HG02588 (cell line): ENCODE measurements at regions not wholly inside any gene's neighbourhood (a gene's known extent, or its start where the extent isn't known, plus 50 kb on each side); places are given as distances from the start of the nearest gene placed in this dataset.
A peak's percentile ranks its signal among the peaks of the same experiment; 100 is the strongest.

ENCODE experiments used
- ATAC-seq: cut with Tn5 transposase; IDR thresholded peaks from one replicate; pipeline ENCODE4 v1.9.1; 2021; ENCODE audit warnings: mild to moderate bottlenecking, moderate library complexity; ENCODE audit not compliant: unreplicated experiment

DNA sequence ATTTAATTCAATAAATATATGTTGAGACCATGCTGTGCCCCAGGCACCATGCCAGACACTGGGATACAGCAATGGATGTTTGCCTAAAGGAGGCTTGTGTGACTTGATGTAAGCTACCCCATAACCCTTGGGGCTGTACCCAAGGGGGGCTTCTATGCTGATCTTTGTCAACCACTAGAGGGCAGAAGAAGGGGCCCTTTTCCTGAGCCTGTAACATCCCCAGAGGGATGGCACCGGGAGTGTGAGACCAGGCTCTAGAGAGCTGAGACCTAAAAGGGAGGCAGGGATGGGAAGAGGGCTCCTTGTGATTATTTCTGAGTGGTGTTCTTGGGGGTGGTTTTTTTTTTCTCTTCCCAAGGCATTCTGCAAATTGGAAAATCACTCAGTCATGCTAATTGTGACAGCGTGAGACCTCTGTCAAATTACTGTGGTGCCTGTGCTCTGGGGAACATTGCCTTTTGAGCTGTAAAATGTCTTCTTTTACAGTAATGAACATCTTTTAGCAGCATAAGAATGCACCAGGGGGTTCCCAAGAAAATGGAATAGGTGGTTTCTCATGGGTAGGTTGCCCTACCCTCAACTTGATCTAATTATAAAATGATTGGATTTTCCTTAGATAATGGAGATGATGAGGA lies 138.7 kb upstream of the SLC24A3 start:
- no peak for ATAC-seq

DNA sequence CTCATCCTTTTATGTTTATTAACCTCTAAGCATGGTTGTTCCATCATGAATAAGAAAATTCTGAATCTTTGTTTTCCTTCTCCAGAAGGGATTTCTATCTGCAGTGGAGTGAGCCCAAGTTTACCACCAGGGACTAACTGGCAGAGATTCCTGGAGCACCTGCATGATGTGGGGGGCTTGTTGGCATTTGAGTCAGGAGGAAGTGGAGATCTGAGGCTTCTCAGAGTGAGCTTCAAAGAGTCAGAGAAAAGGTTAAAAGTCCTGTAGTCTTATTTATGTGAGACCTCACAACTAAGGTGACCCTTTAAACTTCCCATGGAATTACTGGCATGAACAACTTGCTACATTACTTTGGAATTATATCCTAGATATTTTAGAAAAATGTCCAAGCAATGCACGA lies 138.1 kb upstream of the SLC24A3 start:
- no peak for ATAC-seq

DNA sequence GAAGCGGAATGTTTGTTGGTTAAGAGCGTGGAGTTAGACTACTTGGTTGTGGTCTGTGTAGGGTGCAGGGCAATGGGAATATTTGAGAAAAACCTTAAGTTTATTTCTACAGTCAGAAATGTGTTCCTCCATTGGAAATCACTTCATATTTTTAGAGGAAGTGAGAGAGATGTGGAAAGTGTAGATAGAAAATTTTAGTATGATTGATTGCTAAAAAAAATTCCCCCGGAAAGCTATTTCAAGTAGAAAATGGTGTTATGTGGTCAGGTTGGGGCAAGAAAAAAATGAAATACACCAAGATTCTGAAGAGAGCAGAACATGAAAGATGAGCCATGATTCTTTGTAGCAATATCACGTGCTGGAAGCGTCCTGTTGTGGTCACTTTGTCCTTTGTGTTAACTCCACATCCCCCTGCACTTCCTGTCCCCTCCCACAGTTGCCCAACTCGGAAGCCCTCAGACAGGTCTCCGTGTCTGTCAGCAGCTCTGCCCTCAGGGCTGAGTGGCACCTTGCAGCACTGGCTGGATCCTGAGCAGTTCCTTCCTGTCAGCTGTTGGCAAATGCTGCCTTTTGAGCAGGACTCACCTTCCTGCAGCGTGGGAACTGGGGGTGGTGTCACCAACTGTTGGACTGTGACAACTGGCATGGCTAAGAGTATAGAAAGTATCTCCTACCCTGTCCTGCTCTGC lies 137.5 kb upstream of the SLC24A3 start:
- peak; percentile 39 for ATAC-seq

DNA sequence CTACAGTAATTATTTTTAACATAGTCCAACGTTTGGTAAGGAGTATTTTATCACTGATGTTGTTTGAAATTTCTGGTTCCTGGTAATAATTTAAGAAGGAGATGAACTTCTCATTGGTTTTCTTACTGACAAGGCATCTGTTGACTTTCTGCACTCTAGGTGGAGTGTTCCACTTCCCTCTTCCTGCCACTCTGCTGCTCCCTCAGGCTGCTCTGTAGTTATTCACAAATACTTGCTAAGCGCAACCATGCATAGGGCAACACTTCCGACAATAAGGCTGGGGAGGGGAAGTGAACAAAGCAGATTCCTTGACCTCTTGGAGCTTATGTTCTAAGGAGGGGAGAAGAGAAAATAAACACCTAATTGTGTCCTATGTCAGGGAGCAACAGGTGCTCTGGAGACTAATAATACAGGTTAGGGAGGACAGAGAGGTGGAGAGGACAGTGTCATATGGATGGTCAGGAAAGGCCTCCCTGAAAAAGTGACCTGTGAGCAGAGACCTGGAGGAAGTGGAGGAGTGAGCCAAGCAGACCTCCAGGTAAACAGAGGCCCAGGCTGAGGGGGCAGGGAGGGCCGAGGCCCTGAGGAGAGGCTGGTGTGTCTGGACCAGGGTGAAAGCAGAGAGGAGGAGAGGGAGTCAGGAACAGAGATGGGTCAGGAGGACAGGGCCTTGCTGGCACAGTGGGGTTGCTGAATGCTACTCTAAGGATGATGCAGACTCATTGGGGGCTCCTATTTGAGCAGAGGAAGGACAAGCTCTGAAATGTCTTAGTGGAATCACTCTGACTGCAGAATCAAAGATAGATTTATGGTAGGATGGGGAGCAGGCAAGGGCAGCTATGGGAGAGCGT lies 134.8 kb upstream of the SLC24A3 start:
- ATAC-seq: no peak

DNA sequence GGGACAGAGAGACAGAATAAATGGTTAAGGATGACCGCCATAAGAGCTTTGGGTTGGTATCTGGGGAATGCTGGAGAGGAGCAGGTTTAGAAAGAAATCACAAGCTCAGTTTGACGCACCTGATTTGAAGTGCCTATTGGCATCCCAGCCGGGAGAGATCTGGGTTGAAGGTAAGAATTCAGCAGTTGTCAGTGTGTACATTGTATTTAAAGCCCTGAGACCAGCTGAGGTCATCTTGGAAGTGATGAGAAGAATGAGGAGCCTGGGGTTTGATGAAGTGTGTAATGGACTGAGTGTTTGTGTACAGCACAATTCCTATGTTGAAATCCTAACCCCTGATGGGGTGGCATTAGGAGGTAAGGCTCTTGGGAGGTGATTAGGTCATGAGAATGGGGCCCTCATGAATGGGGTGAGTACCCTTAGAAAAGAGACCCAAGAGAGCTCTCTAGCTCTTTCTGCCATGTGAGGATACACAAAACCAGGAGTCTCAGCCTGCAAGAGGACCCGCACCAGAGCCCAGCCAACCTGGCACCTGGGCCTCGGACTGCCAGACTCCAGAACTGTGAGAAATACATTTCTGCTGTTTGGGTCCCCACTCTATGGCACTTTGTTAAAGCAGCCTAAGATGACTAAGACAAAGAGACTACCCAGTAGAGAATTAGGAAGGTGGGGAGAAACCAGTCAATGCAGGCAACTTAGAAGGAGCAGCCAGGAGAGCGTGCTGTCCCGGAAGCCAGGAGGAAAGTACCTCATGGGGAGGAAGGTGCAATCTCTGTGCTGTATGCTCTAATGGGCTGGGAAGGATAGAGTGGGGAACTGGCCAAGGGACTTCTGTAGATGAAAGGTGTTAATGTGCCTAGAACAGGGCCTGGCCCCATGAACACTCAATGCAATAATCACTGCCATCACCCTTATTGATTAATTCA lies 133.7 kb upstream of the SLC24A3 start:
- ATAC-seq: no peak

DNA sequence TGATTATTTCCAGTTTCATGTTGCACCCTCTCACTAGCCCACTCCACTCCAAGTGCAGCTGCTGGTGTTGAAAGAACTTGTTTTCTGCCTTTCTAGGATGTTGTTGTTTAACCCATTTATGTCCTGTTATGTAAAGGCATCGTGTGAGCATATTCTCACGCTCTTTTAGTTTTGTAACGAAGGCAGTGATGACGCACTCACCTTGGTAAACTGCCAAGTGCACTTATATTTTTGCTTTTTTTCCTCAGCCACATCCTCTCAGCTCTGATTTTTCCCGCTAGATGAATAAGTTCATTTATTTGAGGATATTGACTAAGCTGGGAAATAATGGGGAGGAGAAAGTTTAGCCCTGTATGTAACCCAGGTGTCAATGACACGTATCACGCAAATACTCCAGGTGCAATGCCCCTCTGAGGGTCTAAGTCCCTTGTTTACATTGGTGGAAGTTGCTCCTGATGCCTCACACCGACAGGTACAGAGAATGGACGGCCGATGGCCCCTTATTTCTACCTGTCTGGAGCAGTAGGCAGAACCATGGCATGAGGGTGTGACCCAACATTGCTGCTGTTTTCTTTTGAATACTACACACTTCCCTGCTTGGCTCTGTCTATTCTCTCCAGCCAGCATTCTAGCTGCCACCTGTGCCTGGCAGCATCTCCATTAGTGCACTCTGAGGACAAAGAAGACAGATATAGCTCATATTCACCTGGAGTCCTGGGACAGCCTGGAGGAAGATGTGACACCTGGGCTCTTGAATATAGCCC lies 132.7 kb upstream of the SLC24A3 start:
- no peak for ATAC-seq

DNA sequence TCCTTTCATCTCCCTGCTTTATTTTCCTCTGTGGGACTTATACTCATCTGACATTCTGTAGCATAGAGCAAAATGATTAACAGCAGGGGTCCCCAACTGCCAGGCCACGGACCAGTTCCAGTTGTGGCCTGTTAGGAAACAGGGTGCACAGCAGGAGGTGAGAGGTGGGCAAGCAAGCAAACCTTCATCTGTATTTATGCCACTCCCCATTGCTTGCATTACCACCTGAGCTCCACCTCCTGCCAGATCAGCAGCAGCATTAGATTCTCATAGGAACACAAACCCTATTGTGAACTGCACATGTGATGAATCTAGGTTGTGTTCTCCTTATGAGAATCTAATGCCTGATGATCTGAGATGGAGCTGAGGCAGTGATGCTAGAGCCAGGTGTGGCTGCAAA lies 130.5 kb upstream of the SLC24A3 start:
- no peak for ATAC-seq

DNA sequence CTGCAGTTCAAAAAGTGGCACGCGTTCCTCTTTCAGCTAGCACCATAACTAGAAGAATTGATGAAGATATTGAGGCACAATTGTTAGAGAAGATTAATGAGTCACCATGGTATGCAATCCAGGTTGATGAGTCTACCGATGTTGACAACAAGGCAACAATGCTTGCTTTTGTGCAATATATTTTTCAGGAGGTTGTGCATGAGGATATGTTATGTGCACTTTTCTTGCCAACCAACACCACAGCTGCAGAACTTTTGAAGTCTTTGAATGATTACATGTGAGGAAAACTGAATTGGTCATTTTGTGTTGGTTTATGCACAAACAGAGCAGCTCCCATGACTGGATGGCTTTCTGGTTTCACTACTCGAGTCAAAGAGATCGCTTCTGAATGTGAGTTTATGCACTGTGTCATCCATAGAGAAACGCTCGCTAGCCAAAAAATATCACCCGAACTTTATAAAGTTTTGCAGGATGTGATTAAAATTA lies 129.3 kb upstream of the SLC24A3 start:
- ATAC-seq: no peak

DNA sequence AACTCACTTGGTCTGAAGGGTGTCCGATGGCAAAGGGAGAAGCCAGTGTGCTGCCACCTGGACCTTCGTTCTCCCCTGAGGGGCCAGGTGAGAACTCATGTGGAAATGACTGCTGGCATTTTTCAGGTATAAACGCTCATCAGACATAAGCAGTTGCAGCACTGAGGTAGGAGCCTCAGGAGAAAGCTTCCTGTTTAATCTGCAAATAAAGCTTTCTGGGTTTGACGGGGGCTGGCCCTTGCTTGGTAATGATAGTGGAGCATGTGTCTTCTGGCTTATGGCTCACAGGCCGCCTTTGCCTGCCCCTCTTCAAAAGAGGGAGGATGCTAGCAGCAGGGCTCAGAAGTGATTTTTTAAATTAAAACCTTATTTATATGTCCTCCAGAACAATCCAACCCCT lies 122.1 kb upstream of the SLC24A3 start:
- no peak for ATAC-seq

DNA sequence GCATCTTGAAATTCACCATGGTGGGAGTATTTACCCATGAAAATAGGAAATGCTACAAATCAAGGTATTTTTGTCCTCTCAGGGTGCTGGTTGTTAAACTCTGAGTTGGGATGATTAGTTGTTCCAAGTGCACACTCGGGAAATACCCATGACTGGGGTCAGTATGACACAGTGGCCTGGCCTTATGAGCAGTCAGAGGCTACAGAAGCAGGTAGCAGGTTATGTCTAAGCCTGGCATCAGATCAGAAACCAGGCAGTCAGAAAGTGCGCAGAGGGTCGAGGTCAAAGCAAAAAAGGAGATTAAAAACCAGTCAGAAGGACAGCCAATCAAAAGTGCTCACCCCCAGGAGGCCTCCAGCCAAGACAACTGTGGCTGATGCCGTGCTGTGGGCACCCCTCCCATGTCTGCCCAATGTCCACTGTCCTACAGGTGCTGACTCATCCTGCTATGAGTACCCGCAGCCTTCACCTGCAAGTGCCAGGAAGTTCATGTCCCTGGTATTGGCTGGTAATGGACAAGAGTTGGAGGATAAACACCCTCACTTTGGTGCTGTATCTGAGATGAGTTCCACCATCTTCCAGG lies 117.4 kb upstream of the SLC24A3 start:
- ATAC-seq: no peak

DNA sequence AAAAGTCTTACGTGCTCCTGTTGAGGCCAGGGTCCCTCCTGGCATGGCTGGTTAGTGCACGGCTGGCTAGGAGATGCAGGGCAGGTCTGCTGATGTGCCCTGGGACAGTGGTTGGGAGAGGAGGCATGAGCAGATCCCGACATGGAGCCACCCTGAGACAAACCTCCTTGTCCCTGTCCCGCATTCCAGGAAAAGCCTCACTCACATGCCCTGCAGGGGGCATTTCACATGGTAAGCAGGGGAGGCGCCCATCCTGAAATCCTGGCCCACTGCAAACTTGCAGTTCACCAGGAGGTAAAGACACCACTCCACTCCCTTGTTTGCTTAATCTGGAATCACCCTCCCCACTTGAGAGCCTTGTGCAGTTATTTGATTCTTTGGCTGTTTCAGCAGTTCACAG lies 116.7 kb upstream of the SLC24A3 start:
- ATAC-seq: no peak

DNA sequence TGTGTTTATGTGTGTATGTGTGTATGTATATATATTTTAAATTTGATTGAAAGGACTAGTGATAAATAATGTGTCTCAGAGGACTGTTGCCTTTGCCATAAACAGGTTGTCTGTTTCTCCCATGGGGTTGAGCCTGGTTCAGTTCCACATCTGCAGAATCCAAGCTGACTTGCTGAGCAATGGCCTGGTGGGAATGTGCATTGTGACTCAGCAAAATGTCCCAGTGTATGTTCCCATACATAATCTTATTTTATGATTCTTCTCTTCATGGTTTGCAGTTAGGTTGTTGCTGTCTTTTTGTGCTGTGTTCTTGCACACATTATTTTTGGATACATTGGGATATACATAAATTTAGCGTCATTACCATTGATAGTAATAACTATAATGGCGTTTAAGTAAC lies 115.6 kb upstream of the SLC24A3 start:
- no peak for ATAC-seq

DNA sequence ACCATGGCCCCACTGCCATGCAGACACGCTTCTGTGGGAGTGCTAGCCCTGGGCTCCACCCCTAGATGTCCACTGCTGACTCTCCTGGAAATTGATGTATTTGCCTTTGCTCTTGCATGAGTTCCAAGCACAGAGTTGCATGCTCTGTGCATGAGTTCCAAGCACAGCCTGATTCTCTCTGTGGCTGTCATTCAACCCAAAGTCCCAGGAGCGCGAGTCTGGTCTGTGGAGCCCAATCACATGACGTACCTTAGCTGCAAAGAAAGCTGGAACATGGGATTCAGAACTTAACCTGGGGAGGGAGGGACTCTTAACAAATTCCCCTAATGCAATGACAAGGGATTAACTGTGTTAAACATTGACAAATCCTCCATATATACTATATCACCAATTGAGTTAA lies 114.3 kb upstream of the SLC24A3 start:
- no peak for ATAC-seq

DNA sequence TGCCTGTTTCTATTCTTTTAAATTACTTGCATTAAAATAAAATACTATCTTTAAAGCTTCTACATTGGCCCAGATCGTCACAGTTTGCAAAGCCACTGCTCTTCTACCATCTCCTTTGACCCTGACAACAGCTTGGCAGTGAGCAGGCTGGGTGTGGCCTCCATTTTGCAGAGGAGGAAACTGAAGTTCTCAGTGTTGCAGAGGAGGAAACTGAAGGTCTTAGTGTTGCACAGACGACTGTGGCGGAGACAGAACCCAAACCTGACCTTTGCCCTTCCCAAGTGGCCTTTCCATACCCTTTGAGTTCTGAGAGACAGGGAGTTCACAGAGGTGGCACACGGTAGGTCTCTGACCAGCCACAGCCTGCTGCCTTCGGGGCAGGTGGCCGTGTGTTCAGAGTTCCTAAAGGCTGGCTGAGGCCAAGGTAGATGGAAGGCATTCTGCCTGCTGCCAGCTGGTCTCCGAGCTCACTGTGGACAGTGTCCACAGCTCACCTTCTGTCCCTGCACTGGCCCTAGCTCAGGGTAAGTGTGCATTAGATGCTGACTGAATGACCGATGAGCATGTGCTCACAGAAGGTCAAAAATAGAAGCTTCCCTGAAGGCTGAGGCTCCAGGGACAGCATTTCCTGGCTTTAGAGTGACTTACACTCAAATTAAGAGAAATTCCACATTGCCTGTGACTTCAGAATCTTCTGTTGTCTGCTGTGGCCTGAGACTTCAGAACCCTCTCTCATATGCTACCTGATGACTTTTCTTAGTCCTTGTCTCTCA lies 113.5 kb upstream of the SLC24A3 start:
- no peak for ATAC-seq

DNA sequence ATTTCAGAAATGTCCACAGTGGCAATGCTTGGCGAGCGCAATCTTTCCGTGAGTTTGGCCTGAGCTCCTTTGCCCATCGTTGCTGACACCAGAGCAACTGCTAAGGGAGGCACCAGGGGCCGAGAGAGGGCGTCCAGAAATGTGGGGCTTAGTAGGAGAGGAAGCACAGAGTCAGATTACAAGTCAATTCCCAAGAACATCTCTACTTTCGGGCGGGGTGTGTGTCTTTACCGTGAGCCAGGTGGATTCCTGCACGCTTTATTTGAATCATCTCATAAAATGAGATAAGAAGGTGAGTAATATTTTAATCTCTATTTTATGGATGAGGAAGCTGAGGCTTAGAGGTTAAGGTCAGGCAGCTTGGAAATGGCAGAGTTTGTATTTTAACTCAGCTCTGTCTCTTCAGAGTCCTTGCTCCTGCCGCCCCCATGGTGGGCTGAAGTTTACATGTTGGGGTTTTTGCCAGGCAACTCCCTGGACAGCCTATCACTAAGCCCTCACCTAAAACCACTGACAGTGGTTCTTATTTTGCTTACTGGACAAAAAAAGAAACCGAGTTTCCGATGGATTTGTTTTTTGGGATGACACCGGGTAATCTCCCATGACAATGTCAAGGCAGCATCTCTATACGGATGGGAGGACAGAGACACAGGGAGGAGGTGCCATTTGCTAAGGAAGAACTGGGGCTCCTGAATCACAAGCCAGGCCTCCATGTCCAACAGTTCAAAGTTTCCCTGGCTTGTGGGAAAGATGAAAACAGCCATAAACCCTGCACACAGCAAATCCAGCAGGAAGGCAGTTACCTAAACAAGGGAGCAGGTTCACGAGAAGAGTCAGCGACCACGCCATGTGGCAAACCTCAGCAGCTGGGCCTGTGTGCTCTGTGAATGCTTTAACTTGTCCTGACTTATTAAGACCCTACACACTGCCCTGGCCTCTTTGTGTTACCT lies 112.6 kb upstream of the SLC24A3 start:
- ATAC-seq: no peak

DNA sequence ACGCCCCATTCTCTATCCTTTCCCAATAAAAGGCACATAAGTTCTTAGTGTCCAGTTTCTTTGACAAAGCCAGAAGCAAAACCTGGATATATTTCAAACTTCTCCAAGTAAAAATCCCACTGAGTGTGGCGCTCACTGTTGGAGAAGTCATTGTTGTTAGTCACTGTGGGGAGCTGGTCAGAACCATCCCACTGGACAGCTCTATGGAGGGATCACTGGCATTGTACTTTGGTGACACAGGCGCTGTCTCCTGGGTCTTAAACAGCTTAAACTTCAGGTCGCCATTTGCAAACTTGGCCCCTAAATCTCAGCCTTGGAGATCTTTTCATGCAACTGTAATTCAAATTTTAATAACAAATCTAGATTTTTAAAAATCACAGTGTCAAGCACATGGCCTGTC lies 111.5 kb upstream of the SLC24A3 start:
- no peak for ATAC-seq

DNA sequence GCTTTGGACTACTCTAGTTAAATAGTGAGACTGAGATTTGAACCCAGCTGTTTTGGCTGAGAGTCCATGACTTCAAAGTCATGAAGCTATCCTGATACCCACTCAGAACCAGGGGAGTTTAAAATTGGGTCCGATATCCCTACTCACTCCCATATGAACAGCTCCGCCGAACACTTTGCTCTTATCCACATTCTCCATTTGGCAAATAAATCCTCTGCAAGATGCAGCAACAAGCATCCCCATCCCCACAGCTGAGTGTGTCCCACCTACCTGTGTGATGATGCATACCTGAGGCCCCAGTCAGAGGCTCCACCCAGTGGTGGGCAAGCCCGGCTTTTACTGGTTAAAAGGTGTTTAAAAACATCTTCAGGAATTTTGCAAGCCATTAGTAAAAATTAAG lies 108.3 kb upstream of the SLC24A3 start:
- ATAC-seq: no peak

DNA sequence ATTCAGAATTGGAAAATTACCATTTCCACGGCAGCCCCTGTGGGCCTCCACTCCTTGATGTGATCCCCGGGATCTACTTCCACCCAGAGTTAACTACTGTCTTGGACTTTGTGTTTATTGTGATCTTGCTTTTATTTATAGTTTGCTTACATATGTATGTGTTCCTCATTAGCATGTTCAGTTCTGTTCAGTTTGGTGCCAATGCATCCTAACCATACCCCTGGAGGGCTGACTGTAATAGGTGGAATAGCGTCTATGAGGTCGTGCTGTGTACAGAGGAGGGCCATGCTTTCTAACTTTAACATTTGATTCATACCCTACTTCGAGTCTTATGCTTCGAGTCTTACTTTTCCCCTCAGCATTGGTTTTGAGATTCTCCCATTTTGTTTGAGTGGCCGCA lies 104.3 kb upstream of the SLC24A3 start:
- ATAC-seq: no peak
